Lower leg skin (tissue), 3 donors: ENCODE measurements at regions not wholly inside any gene's neighbourhood (a gene's known extent, or its start where the extent isn't known, plus 50 kb on each side); places are given as distances from the start of the nearest gene placed in this dataset.

ENCODE experiments used
- POLR2A ChIP-seq, 2 donors: fragments of 450-650 bp; IDR thresholded peaks; one replicate each; pipeline ENCODE4 v1.6.1; 2016 to 2017; ENCODE audit warnings: antibody characterized with exemption in 2 of 2, mild to moderate bottlenecking in 1 of 2, moderate library complexity in 1 of 2
- TF ChIP-seq, protein P1 (sequence below), 3 donors: fragments of 450-650 bp; IDR thresholded peaks; one replicate each; pipeline ENCODE4 v1.5.1; 2016; ENCODE audit warnings: antibody characterized with exemption in 3 of 3, mild to moderate bottlenecking in 3 of 3, moderate library complexity in 2 of 3

DNA sequence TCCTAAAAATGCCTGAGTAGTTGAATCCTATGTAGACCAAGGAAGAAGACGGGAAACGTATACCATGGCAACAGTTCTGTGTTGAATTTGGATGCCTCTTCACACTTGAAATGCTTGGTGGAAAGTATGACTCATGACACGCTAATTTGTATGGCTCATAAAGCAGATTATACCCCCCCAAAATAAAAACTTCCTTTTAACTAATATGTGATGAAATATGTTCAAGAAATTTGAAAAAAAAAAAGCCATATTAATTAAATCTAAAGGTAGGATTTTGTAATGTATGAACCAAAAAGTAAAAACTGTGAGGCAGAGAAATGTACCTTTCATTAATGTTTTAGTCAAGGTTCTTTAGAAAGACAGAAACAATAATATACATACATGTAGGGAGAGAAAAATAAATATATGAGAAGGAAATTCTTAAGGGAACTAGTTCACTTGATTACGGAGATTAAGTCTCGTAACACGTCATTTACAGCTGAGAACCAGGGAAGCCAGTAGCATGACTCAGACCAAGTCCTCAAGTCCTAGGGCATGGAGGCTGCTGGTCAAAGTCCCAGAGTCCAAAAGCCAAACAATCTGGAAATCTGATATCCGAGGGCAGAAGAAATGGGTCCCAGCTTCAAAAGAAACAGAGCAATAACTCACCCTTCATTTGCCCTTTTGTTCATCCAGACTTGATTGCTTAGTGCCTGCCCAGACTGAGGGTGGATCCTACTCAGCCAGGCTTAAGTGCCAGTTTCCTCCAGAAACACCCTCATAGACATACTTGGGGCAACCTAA, 485.1 kb downstream of the SEMA3D start:
- TF ChIP-seq, protein P1, sequence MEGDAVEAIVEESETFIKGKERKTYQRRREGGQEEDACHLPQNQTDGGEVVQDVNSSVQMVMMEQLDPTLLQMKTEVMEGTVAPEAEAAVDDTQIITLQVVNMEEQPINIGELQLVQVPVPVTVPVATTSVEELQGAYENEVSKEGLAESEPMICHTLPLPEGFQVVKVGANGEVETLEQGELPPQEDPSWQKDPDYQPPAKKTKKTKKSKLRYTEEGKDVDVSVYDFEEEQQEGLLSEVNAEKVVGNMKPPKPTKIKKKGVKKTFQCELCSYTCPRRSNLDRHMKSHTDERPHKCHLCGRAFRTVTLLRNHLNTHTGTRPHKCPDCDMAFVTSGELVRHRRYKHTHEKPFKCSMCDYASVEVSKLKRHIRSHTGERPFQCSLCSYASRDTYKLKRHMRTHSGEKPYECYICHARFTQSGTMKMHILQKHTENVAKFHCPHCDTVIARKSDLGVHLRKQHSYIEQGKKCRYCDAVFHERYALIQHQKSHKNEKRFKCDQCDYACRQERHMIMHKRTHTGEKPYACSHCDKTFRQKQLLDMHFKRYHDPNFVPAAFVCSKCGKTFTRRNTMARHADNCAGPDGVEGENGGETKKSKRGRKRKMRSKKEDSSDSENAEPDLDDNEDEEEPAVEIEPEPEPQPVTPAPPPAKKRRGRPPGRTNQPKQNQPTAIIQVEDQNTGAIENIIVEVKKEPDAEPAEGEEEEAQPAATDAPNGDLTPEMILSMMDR (IDR thresholded peaks at IDR 0.05), result no peak
- no peak for TF ChIP-seq POLR2A (IDR thresholded peaks at IDR 0.05)
